ENCODE measurements at regions not wholly inside any gene's neighbourhood (a gene's known extent, or its start where the extent isn't known, plus 50 kb on each side); places are given as distances from the start of the nearest gene placed in this dataset.

DNA sequence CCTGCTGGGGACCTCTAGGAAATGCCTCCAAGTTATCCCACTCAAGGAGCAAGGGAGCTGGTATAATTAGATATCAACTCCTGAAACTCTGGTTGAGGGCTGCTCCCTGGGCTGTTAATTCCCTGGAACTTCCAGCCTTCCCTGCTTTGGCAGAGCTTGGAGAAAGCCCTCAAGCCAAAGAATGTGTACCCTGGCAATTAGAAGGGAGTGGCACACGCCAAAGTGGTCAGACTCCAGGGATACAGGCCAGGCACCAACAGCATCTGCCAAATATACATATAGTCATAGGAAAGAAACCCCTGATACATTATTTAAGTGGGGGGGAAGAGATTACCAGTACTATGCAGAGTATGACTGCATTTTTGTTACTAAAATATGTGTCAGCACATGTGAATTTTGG, 616.8 kb downstream of the BCOR start:
- TF ChIP-seq ZNF282 (CRISPR knock-in tag; IDR thresholded peaks at IDR 0.05), result no peak
- TF ChIP-seq, protein P1, sequence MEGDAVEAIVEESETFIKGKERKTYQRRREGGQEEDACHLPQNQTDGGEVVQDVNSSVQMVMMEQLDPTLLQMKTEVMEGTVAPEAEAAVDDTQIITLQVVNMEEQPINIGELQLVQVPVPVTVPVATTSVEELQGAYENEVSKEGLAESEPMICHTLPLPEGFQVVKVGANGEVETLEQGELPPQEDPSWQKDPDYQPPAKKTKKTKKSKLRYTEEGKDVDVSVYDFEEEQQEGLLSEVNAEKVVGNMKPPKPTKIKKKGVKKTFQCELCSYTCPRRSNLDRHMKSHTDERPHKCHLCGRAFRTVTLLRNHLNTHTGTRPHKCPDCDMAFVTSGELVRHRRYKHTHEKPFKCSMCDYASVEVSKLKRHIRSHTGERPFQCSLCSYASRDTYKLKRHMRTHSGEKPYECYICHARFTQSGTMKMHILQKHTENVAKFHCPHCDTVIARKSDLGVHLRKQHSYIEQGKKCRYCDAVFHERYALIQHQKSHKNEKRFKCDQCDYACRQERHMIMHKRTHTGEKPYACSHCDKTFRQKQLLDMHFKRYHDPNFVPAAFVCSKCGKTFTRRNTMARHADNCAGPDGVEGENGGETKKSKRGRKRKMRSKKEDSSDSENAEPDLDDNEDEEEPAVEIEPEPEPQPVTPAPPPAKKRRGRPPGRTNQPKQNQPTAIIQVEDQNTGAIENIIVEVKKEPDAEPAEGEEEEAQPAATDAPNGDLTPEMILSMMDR (IDR thresholded peaks at IDR 0.05 in 2 of 3, conservative IDR thresholded peaks at IDR 0.05 in 1 of 3; ENCODE audit: insufficient read depth in 2 of 3, low read depth in 1 of 3, low read length in 3 of 3), result no peak
- TF ChIP-seq, protein P2, sequence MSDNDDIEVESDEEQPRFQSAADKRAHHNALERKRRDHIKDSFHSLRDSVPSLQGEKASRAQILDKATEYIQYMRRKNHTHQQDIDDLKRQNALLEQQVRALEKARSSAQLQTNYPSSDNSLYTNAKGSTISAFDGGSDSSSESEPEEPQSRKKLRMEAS (CRISPR knock-in tag; IDR thresholded peaks at IDR 0.05), result no peak
- TF ChIP-seq KLF13 (tag; IDR thresholded peaks at IDR 0.05; ENCODE audit: borderline replicate concordance, low read depth), result no peak
- no peak for TF ChIP-seq BRCA1 (IDR thresholded peaks at IDR 0.05)
- no peak for TF ChIP-seq BRCA1 (CRISPR knock-in tag; IDR thresholded peaks at IDR 0.05)
- no peak for TF ChIP-seq POLR2AphosphoS5 (IDR thresholded peaks at IDR 0.05; ENCODE audit: control insufficient read depth, insufficient read depth, low read depth, low read length)
- TF ChIP-seq JUND (IDR thresholded peaks at IDR 0.05; ENCODE audit: borderline replicate concordance, low read depth, low read length), result no peak
- TF ChIP-seq JUND (tag; IDR thresholded peaks at IDR 0.05; ENCODE audit: borderline replicate concordance, low read depth, low read length), result no peak
- TF ChIP-seq ZNF589 (CRISPR knock-in tag; IDR thresholded peaks at IDR 0.05; ENCODE audit: low read depth), result no peak
